Coronary artery (tissue), 2 donors: ENCODE measurements at regions not wholly inside any gene's neighbourhood (a gene's known extent, or its start where the extent isn't known, plus 50 kb on each side); places are given as distances from the start of the nearest gene placed in this dataset.
"Not testable (repeated sequence)": the region's sequence is repeated elsewhere in the genome, so short reads cannot be mapped to it uniquely, and the experiment has no call there.

ENCODE experiments used
- DNase-seq: peaks from one replicate; pipeline ENCODE4 v3.0.0-alpha.2; 2017; ENCODE audit warnings: low spot score
- H3K27ac ChIP-seq, 2 donors: fragments of 200-600 bp; sonication (generic); one replicate each; pipeline ENCODE4 v1.5.1; 2016 to 2019
- H3K4me3 ChIP-seq: fragments of 200-600 bp; sonication (generic); 2 replicates; pipeline ENCODE4 v1.5.1; 2016; ENCODE audit warnings: mild to moderate bottlenecking, moderate library complexity
- CTCF ChIP-seq: fragments of 200-600 bp; sonication (generic); IDR thresholded peaks from one replicate; pipeline ENCODE4 v1.5.1; 2019; ENCODE audit warnings: antibody characterized with exemption

GRCh38 chr7:17437586-17437985, 139.1 kb downstream of the AHR start:
- TF ChIP-seq CTCF: no peak
- no peak overlapping the region for H3K4me3 ChIP-seq
- DNase-seq: no peak
- no peak overlapping the region for H3K27ac ChIP-seq

GRCh38 chr7:17440025-17440784, 141.8 kb downstream of the AHR start:
- H3K27ac ChIP-seq, DNase-seq, H3K4me3 ChIP-seq: not testable (repeated sequence)

GRCh38 chr7:17440831-17441230, 142.4 kb downstream of the AHR start:
- Histone ChIP-seq H3K27ac (no peak overlapping the region), H3K4me3 (no peak overlapping the region)
- no peak for TF ChIP-seq CTCF
- DNase-seq: no peak

GRCh38 chr7:17441557-17441956, 143.1 kb downstream of the AHR start:
- no peak for TF ChIP-seq CTCF
- Histone ChIP-seq H3K27ac (no peak overlapping the region), H3K4me3 (no peak overlapping the region)
- no peak for DNase-seq

- Histone ChIP-seq H3K4me3 (no peak overlapping the region), H3K27ac (no peak overlapping the region)
- DNase-seq: no peak
- TF ChIP-seq CTCF: no peak
These were observed 145.7 kb downstream of the AHR start for GRCh38 chr7:17444151-17444550.

- Histone ChIP-seq H3K4me3 (no peak overlapping the region), H3K27ac (no peak overlapping the region)
- no peak for DNase-seq
- TF ChIP-seq CTCF: no peak
These were observed 146.2 kb downstream of the AHR start for GRCh38 chr7:17444673-17445072.

- TF ChIP-seq CTCF: no peak
- DNase-seq: no peak
- no peak overlapping the region for H3K27ac ChIP-seq
These were observed 147.9 kb downstream of the AHR start for GRCh38 chr7:17446340-17446739.

More at GRCh38 chr7:17446340-17446739, 147.9 kb downstream of the AHR start:
- H3K4me3 ChIP-seq: no peak overlapping the region
